LNCaP clone FGC (cell line): ENCODE measurements at regions not wholly inside any gene's neighbourhood (a gene's known extent, or its start where the extent isn't known, plus 50 kb on each side); places are given as distances from the start of the nearest gene placed in this dataset.

Experiments used
- DNase-seq: peaks from one replicate; pipeline ENCODE4 v3.0.0-alpha.2; 2011; ENCODE audit warnings: low read depth
- H3K4me3 ChIP-seq: 2 replicates; pipeline ENCODE4 v1.5.1; 2011; ENCODE audit warnings: mild to moderate bottlenecking, low read depth, low read length, control low read depth
- CTCF ChIP-seq: IDR thresholded peaks from 2 replicates; pipeline ENCODE4 v1.5.1; 2012; ENCODE audit warnings: mild to moderate bottlenecking; ENCODE audit not compliant: control insufficient read depth, insufficient read depth; ENCODE audit errors: extremely low read depth

GRCh38 chr6:131424016-131424415 lies 149.0 kb upstream of the ARG1 start:
- TF ChIP-seq CTCF: no peak
- no peak overlapping the region for H3K4me3 ChIP-seq
- no peak for DNase-seq

- no peak overlapping the region for H3K4me3 ChIP-seq
- TF ChIP-seq CTCF: no peak
- DNase-seq: no peak
These were observed 148.6 kb upstream of the ARG1 start for GRCh38 chr6:131424475-131424874.

GRCh38 chr6:131427434-131428058 lies 145.5 kb upstream of the ARG1 start:
- DNase-seq: no peak
- no peak for TF ChIP-seq CTCF
- H3K4me3 ChIP-seq: no peak overlapping the region

GRCh38 chr6:131430531-131430930 lies 142.5 kb upstream of the ARG1 start:
- H3K4me3 ChIP-seq: no peak overlapping the region
- no peak for TF ChIP-seq CTCF
- DNase-seq: no peak

- TF ChIP-seq CTCF: no peak
- no peak overlapping the region for H3K4me3 ChIP-seq
- no peak for DNase-seq
These were observed 141.3 kb upstream of the ARG1 start for GRCh38 chr6:131431718-131432117.

GRCh38 chr6:131433927-131434326 lies 139.1 kb upstream of the ARG1 start:
- no peak for TF ChIP-seq CTCF
- no peak for DNase-seq

GRCh38 chr6:131436358-131436757 lies 136.7 kb upstream of the ARG1 start:
- DNase-seq: no peak
- no peak for TF ChIP-seq CTCF
- no peak overlapping the region for H3K4me3 ChIP-seq

More at GRCh38 chr6:131433927-131434326, 139.1 kb upstream of the ARG1 start:
- H3K4me3 ChIP-seq: no peak overlapping the region
